Karpas-422 (cell line): ENCODE measurements at regions not wholly inside any gene's neighbourhood (a gene's known extent, or its start where the extent isn't known, plus 50 kb on each side); places are given as distances from the start of the nearest gene placed in this dataset.
"Not testable (repeated sequence)": the region's sequence is repeated elsewhere in the genome, so short reads cannot be mapped to it uniquely, and the experiment has no call there.

Source experiments
- DNase-seq: peaks from one replicate; pipeline ENCODE4 v3.0.0-alpha.2; 2015
- H2AFZ ChIP-seq: fragments of 200-600 bp; sonication (generic); 2 replicates; pipeline ENCODE4 v1.6.1; 2014; ENCODE audit warnings: antibody characterized with exemption, low read length, mixed read lengths
- H3K27ac ChIP-seq: fragments of 200-600 bp; sonication (generic); 2 replicates; pipeline ENCODE4 v1.5.1; 2014; ENCODE audit warnings: mild to moderate bottlenecking, low read length, moderate library complexity
- H3K27me3 ChIP-seq: fragments of 200-600 bp; sonication (generic); 2 replicates; pipeline ENCODE4 v1.6.1; 2014; ENCODE audit warnings: low read length, mixed read lengths
- H3K36me3 ChIP-seq: fragments of 200-600 bp; sonication (generic); 2 replicates; pipeline ENCODE4 v1.6.1; 2014; ENCODE audit warnings: low read length, mixed read lengths; ENCODE audit not compliant: insufficient read depth
- H3K4me1 ChIP-seq: fragments of 200-600 bp; sonication (generic); 2 replicates; pipeline ENCODE4 v1.6.1; 2014; ENCODE audit warnings: mild to moderate bottlenecking, low read length, mixed read lengths
- H3K4me2 ChIP-seq: fragments of 200-600 bp; sonication (generic); 2 replicates; pipeline ENCODE4 v1.6.1; 2014; ENCODE audit warnings: low read length, low read depth, mild to moderate bottlenecking; ENCODE audit not compliant: poor library complexity, severe bottlenecking
- H3K4me3 ChIP-seq: fragments of 200-600 bp; sonication (generic); 2 replicates; pipeline ENCODE4 v1.5.1; 2014; ENCODE audit warnings: mild to moderate bottlenecking, antibody characterized with exemption, low read length, mixed read lengths
- H3K79me2 ChIP-seq: fragments of 200-600 bp; sonication (generic); 2 replicates; pipeline ENCODE4 v1.6.1; 2014; ENCODE audit warnings: mild to moderate bottlenecking, low read length, mixed read lengths
- H3K9ac ChIP-seq: fragments of 200-600 bp; sonication (generic); 2 replicates; pipeline ENCODE4 v1.6.0; 2014; ENCODE audit warnings: low read length
- H3K9me2 ChIP-seq: fragments of 200-600 bp; sonication (generic), shearing (Covaris generic); replicated peaks from 2 replicates; pipeline ENCODE4 v1.6.0; 2014; ENCODE audit warnings: mild to moderate bottlenecking, low read length, moderate library complexity; ENCODE audit not compliant: insufficient read depth
- H3K9me3 ChIP-seq: fragments of 300-700, 200-600 bp; sonication (generic); 2 replicates; pipeline ENCODE4 v1.6.1; 2014; ENCODE audit warnings: low read length, mixed read lengths
- H4K20me1 ChIP-seq: fragments of 200-600 bp; sonication (generic); 2 replicates; pipeline ENCODE4 v1.6.1; 2014; ENCODE audit warnings: mild to moderate bottlenecking, antibody characterized with exemption, low read length, low read depth; ENCODE audit not compliant: insufficient read depth

DNA sequence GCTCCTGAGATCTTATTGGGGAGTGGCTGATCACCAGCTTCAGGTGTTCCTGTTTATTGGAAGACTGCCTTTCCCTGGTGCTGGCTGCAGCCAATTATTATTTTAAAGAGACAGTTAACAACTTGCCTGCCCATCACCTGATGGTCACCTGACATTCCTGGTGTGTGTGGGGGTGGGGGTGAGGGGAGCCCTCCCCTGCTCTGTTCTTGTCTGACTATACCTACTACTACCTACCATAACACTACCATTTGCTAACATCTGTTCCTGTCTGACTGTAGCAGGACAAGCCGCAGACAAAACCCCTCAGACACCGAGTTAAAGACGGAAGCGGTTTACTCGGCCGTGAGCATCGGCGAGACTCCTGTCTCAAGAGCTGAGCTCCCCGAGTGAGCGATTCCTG lies 54.9 kb upstream of the NBPF3 start:
- Histone ChIP-seq H3K36me3 (peaks cover 2% of the 10 kb centered on the region; the same call in 1 of the 2 replicates), H3K4me1 (peaks cover 48% of the 10 kb centered on the region), H3K27ac (peak overlapping the region; percentile 89), H3K27me3 (no peaks in the 10 kb centered on the region), H3K9me3 (no peaks in the 10 kb centered on the region; the same call in 1 of the 2 replicates), H3K4me2 (peak overlapping the region; percentile 65), H4K20me1 (no peaks in the 10 kb centered on the region), H3K9ac (no peak overlapping the region), H3K9me2 (no peaks in the 10 kb centered on the region), H3K4me3 (no peak overlapping the region), H2AFZ (peak overlapping the region; percentile 16; the same call in 1 of the 2 replicates), H3K79me2 (no peaks in the 10 kb centered on the region)
- DNase-seq: no peak

DNA sequence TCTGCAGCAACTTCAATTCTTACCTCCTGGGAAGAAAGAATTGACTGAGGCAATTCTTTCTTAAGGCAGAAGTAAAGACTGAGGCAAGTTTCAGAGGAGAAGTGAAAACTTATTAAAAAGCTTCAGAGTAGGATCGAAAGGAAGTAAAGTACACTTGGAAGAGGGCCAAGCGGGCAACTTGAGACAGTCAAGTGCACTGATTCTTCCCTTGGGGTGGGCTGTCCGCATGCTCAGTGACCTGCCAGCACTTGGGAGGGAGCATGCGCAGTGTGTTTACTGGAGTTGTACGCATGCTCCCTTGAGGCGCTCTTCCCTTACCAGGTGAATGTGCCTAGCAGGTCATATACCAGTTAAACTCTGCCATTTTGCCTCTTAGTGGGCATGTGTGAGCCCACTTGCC lies 55.3 kb upstream of the NBPF3 start:
- peaks cover 2% of the 10 kb centered on the region; the same call in 1 of the 2 replicates for H3K36me3 ChIP-seq
- peak overlapping the region; percentile 16; the same call in 1 of the 2 replicates for H2AFZ ChIP-seq
- no peaks in the 10 kb centered on the region for H3K27me3 ChIP-seq
- DNase-seq: peak; percentile 93
- H3K79me2 ChIP-seq: no peaks in the 10 kb centered on the region
- peak overlapping the region; percentile 65 for H3K4me2 ChIP-seq
- peak overlapping the region; percentile 44 for H3K4me3 ChIP-seq
- H3K9me3 ChIP-seq: no peaks in the 10 kb centered on the region; the same call in 1 of the 2 replicates
- H3K27ac ChIP-seq: peak overlapping the region; percentile 89
- H3K4me1 ChIP-seq: peaks cover 49% of the 10 kb centered on the region
- no peaks in the 10 kb centered on the region for H3K9me2 ChIP-seq
- H4K20me1 ChIP-seq: no peaks in the 10 kb centered on the region
- H3K9ac ChIP-seq: peak overlapping the region; percentile 25; the same call in 1 of the 2 replicates

DNA sequence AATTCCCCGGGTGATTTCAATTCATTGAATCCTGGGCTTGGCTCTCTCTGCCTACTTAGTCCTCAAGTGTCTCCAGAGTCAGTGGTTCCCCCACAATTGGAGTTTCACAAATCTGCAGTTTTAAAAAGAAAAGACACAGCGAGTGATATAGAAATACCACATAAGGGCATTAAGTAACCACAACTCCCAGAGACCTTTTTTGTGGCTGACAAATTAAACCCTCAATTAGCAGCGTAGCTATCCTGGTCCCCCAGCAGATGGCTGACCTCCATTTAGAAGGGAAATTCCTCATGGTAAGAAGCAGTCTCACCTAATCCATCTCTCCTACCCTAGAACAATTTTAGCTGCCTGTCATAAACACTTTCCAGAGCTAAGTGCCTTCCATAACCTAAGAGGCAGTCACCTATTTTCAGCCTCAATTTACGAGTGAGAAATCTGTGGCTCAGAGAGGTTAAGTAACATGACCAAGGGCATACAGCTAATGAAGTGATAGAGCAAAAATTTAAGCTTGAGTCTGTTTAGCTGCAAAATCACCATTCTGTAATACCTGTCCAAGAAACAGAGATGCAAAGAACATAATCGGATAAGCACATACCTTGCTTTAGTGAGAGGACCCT lies 56.0 kb upstream of the NBPF3 start:
- DNase-seq: peak; percentile 80

DNA sequence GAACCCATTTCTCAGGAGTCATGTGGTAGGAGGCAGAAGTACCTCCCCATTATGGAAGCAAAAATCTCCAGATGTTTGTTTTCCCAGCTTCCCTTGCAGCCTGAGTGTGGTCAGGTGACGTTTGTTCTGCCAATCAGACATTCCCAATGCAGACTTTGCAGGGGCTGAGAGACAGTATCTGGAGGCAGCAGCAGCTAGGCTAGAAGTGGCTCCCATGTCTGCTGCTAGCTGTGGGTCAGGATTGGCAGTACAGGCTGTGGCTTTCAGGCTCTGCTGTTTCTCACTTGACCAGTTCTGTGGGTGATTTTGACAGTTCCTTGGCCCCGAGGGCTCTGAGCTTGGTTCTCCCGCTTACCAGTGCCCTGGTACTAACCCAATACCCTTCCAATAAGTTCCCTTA lies 58.6 kb upstream of the NBPF3 start:
- Histone ChIP-seq H3K4me2 (peak overlapping the region; percentile 38), H3K4me1 (peaks cover 54% of the 10 kb centered on the region), H3K4me3 (0 out of 2 replicates have a peak overlapping the region, but pooled peaks have one; percentile 19), H3K36me3 (peaks cover 2% of the 10 kb centered on the region; the same call in 1 of the 2 replicates), H3K9me3 (no peaks in the 10 kb centered on the region; the same call in 1 of the 2 replicates), H3K9ac (peak overlapping the region; percentile 11; the same call in 1 of the 2 replicates), H3K27me3 (no peaks in the 10 kb centered on the region), H2AFZ (no peak overlapping the region), H4K20me1 (no peaks in the 10 kb centered on the region), H3K79me2 (no peaks in the 10 kb centered on the region), H3K27ac (no peak overlapping the region), H3K9me2 (no peaks in the 10 kb centered on the region)
- peak; percentile 42 for DNase-seq

More for the DNA sequence above, 56.0 kb upstream of the NBPF3 start:
- H3K4me2 ChIP-seq: peak overlapping the region; percentile 65
- H2AFZ ChIP-seq: no peak overlapping the region
- H3K9me3 ChIP-seq: no peaks in the 10 kb centered on the region; the same call in 1 of the 2 replicates
- peaks cover 2% of the 10 kb centered on the region; the same call in 1 of the 2 replicates for H3K36me3 ChIP-seq
- H3K9ac ChIP-seq: peak overlapping the region; percentile 25
- H3K4me1 ChIP-seq: peaks cover 54% of the 10 kb centered on the region
- H4K20me1 ChIP-seq: no peaks in the 10 kb centered on the region
- H3K27me3 ChIP-seq: no peaks in the 10 kb centered on the region
- H3K9me2 ChIP-seq: no peaks in the 10 kb centered on the region
- peak overlapping the region; percentile 44 for H3K4me3 ChIP-seq
- peak overlapping the region; percentile 89 for H3K27ac ChIP-seq
- no peaks in the 10 kb centered on the region for H3K79me2 ChIP-seq

DNA sequence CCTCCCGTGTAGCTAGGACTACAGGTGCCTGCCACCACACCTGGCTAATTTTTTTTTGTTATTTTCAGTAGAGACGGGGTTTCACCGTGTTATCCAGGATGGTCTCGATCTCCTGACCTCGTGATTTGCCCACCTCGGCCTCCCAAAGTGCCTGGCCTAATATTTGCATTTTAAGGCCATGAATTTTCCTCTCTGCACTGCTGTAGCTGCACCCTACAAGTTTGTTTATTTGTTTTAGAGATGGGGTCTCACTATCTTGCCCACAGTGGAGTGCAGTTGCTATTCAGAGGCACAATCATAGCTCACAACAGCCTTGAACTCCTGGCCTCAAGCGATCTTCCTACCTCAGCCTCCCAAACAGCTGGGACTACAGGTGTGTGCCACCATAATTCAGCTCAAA lies 59.8 kb upstream of the NBPF3 start:
- not testable (repeated sequence) for H3K4me2 ChIP-seq, H3K9me2 ChIP-seq, H3K79me2 ChIP-seq, H3K27ac ChIP-seq, H3K27me3 ChIP-seq, H3K9me3 ChIP-seq, H3K36me3 ChIP-seq, H2AFZ ChIP-seq, H3K4me3 ChIP-seq, H4K20me1 ChIP-seq, H3K9ac ChIP-seq, DNase-seq
- H3K4me1 ChIP-seq: peaks cover 49% of the 10 kb centered on the region

DNA sequence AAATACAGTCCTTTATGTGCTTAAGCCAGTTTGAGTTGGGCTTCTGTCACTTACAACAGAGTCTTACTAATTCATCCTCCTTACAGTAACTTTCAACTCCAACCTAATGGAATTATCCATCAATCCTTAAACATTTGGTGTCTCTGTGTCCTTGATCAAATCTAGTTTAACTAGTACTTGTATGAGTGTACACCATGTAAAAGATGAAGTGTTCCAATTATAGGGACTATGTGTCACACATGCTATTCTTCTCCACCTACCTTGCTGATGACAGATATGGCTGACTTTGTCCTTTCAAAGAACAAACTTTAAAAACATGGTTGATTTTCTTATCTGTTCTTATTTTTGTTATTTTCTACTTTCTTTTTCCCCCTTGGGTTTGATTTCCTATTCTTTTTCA lies 60.4 kb upstream of the NBPF3 start:
- no peaks in the 10 kb centered on the region; the same call in 1 of the 2 replicates for H3K9me3 ChIP-seq
- no peak overlapping the region for H3K4me3 ChIP-seq
- H3K27me3 ChIP-seq: no peaks in the 10 kb centered on the region
- H3K9me2 ChIP-seq: no peaks in the 10 kb centered on the region
- peaks cover 2% of the 10 kb centered on the region; the same call in 1 of the 2 replicates for H3K36me3 ChIP-seq
- no peak overlapping the region for H3K9ac ChIP-seq
- H3K79me2 ChIP-seq: no peaks in the 10 kb centered on the region
- no peak overlapping the region for H3K4me2 ChIP-seq
- DNase-seq: no peak
- H3K4me1 ChIP-seq: peaks cover 43% of the 10 kb centered on the region
- no peak overlapping the region for H2AFZ ChIP-seq
- no peak overlapping the region for H3K27ac ChIP-seq
- H4K20me1 ChIP-seq: no peaks in the 10 kb centered on the region

DNA sequence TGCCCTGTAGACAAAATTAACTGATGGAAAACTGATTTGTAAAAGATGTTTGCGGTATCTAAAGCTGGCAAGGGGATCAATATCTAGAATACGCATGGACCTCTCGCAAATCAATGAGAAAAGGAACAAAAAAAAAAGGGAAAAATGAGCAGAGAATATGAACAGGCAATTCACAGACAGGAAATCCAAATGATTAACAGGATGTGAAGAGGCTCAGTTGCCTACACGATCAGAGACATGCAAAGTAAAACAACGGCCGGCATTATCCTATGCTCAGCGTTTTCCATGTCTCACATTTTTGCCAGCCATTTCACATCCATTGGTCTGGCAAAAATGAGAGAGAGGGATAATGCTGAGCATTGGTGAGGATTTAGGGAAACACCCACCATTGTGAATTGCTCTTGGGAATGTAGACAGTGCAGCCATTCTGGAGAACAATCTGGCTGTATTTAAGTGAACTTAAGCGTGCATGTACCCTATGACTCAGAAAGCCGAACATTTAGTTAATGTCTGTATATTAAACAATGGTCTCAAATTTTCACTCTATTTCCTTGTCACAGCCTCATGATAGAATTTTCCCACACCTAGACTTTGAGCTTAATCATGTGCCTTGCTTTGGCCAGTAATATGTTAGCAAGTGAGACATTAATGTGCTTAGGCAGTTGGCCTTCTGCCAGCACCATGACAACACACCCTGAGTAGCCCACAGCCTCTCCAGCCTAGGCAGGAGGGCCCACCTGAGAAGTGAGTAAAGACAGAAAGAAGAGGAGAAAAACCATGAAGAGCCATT lies 61.0 kb upstream of the NBPF3 start:
- H3K4me1 ChIP-seq: peaks cover 36% of the 10 kb centered on the region
- H3K4me3 ChIP-seq: no peak overlapping the region
- H3K4me2 ChIP-seq: no peak overlapping the region
- H3K9me2 ChIP-seq: no peaks in the 10 kb centered on the region
- H3K27me3 ChIP-seq: no peaks in the 10 kb centered on the region
- no peaks in the 10 kb centered on the region for H4K20me1 ChIP-seq
- no peak overlapping the region for H3K27ac ChIP-seq
- H2AFZ ChIP-seq: no peak overlapping the region
- no peaks in the 10 kb centered on the region for H3K79me2 ChIP-seq
- H3K9ac ChIP-seq: no peak overlapping the region
- H3K9me3 ChIP-seq: no peaks in the 10 kb centered on the region; the same call in 1 of the 2 replicates
- peaks cover 2% of the 10 kb centered on the region; the same call in 1 of the 2 replicates for H3K36me3 ChIP-seq
- DNase-seq: peak; percentile 57

DNA sequence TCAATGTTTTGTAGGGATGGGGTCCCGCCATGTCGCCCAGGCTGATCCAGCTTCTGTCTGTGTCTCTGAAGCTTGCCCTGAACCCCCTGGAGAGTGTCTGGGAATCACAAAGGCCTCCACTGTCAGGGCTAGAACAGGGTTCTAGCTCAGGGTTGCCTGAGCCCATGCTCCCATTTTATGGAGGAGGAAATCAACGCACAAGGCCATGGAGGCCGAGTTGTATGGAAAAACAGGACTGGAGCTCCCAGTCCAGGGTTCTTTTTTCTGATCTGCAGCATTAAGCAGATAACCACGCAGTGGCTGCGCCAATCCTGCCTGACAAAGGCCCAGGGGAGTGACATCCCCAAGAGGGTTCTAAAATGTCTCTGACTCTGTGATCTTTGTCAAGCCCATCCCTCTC lies 67.6 kb upstream of the NBPF3 start:
- H3K4me1 ChIP-seq: peaks cover 19% of the 10 kb centered on the region
- no peak overlapping the region for H3K9ac ChIP-seq
- no peaks in the 10 kb centered on the region for H4K20me1 ChIP-seq
- no peaks in the 10 kb centered on the region for H3K79me2 ChIP-seq
- no peak overlapping the region for H3K4me3 ChIP-seq
- no peaks in the 10 kb centered on the region for H3K9me3 ChIP-seq
- H3K9me2 ChIP-seq: no peaks in the 10 kb centered on the region
- H3K4me2 ChIP-seq: no peak overlapping the region
- DNase-seq: no peak
- H3K27me3 ChIP-seq: no peaks in the 10 kb centered on the region
- no peak overlapping the region for H2AFZ ChIP-seq
- H3K27ac ChIP-seq: no peak overlapping the region
- no peaks in the 10 kb centered on the region for H3K36me3 ChIP-seq
